ENCODE measurements at regions not wholly inside any gene's neighbourhood (a gene's known extent, or its start where the extent isn't known, plus 50 kb on each side); places are given as distances from the start of the nearest gene placed in this dataset.
A peak's percentile ranks its signal among the peaks of the same experiment; 100 is the strongest.

GRCh38 chr2:163367825-163368582 is 367.8 kb downstream of the FIGN start:
- DNase-seq: no peak

GRCh38 chr2:163364736-163365135 is 371.1 kb downstream of the FIGN start:
- no peak for DNase-seq

GRCh38 chr2:163353551-163353950 is 382.3 kb downstream of the FIGN start:
- no peak for DNase-seq

GRCh38 chr2:163351966-163352365 is 383.8 kb downstream of the FIGN start:
- no peak for DNase-seq

GRCh38 chr2:163351143-163351542 is 384.7 kb downstream of the FIGN start:
- no peak for DNase-seq

- DNase-seq: peak; percentile 87
These were observed 386.9 kb downstream of the FIGN start for GRCh38 chr2:163348857-163349380.

- peak; percentile 89 for DNase-seq
These were observed 387.6 kb downstream of the FIGN start for GRCh38 chr2:163347982-163348856.

GRCh38 chr2:163345795-163346573 is 389.8 kb downstream of the FIGN start:
- DNase-seq: peak; percentile 94

GRCh38 chr2:163343316-163343715 is 392.5 kb downstream of the FIGN start:
- DNase-seq: no peak

GRCh38 chr2:163341426-163341825 is 394.4 kb downstream of the FIGN start:
- no peak for DNase-seq

- DNase-seq: no peak
These were observed 397.5 kb downstream of the FIGN start for GRCh38 chr2:163338270-163338669.

GRCh38 chr2:163324677-163325076 is 411.1 kb downstream of the FIGN start:
- no peak for DNase-seq

- DNase-seq: no peak
These were observed 416.8 kb downstream of the FIGN start for GRCh38 chr2:163319006-163319405.

GRCh38 chr2:163314712-163315111 is 421.1 kb downstream of the FIGN start:
- DNase-seq: no peak

- DNase-seq: no peak
These were observed 423.1 kb downstream of the FIGN start for GRCh38 chr2:163312713-163313112.

- DNase-seq: no peak
These were observed 429.2 kb downstream of the FIGN start for GRCh38 chr2:163306647-163307046.

- DNase-seq: no peak
These were observed 433.7 kb downstream of the FIGN start for GRCh38 chr2:163302141-163302540.

- DNase-seq: no peak
These were observed 444.0 kb downstream of the FIGN start for GRCh38 chr2:163291790-163292189.

GRCh38 chr2:163281717-163282116 is 443.1 kb upstream of the KCNH7 start:
- no peak for DNase-seq

- DNase-seq: no peak
These were observed 430.9 kb upstream of the KCNH7 start for GRCh38 chr2:163269374-163270021.

GRCh38 chr2:163266772-163267171 is 428.2 kb upstream of the KCNH7 start:
- DNase-seq: peak; percentile 13

- DNase-seq: no peak
These were observed 427.0 kb upstream of the KCNH7 start for GRCh38 chr2:163265562-163265961.
